ENCODE measurements at regions not wholly inside any gene's neighbourhood (a gene's known extent, or its start where the extent isn't known, plus 50 kb on each side); places are given as distances from the start of the nearest gene placed in this dataset.

GRCh38 chr5:104283136-104283535 is 720.5 kb upstream of the NUDT12 start (continued):
- no peak for TF ChIP-seq EZH2phosphoT487 (IDR thresholded peaks at IDR 0.05; ENCODE audit: borderline replicate concordance, low read depth)
- TF ChIP-seq GATA2 (CRISPR knock-in tag; IDR thresholded peaks at IDR 0.05) = no peak
- TF ChIP-seq TCF12 (IDR thresholded peaks at IDR 0.05) = no peak
- no peak for TF ChIP-seq MXI1 (IDR thresholded peaks at IDR 0.05; ENCODE audit: low read depth, low read length)
- TF ChIP-seq ZBTB33 (IDR thresholded peaks at IDR 0.05; ENCODE audit: borderline replicate concordance, low read depth) = no peak
- TF ChIP-seq IRF3 (IDR thresholded peaks at IDR 0.05; ENCODE audit: low read depth, low read length) = no peak
- TF ChIP-seq GABPA (IDR thresholded peaks at IDR 0.05; ENCODE audit: low read depth) = no peak

- ChIA-PET POLR2A (no interaction called here), CTCF (no interaction called here)
- Histone ChIP-seq H4K20me1 (ENCODE audit: insufficient read depth) (no peaks in the 10 kb centered on the region), H3K4me2 (no peak overlapping the region), H3K9me2 (no peaks in the 10 kb centered on the region), H3F3A (replicated peaks; ENCODE audit: insufficient read depth) (no peaks in the 10 kb centered on the region), H3K9ac (no peak overlapping the region), H3K79me2 (ENCODE audit: insufficient read depth) (no peaks in the 10 kb centered on the region), H3K4me1 (ENCODE audit: control insufficient read depth in 1 of 2, insufficient read depth in 2 of 2, low read depth in 1 of 2, low read length in 1 of 2) (no peaks in the 10 kb centered on the region), H3K27me3 (ENCODE audit: insufficient read depth) (no peaks in the 10 kb centered on the region), H3K4me3 (ENCODE audit: low read depth in 2 of 2, low read length in 1 of 2) (no peak overlapping the region), H2AFZ (ENCODE audit: low read depth) (no peak overlapping the region), H3K36me3 (replicated peaks in 1 of 2; ENCODE audit: control insufficient read depth in 1 of 2, insufficient read depth in 2 of 2, low read length in 1 of 2) (no peaks in the 10 kb centered on the region), H3K9me3 (no peaks in the 10 kb centered on the region), H3K27ac (ENCODE audit: low read depth in 2 of 2, low read length in 1 of 2) (no peak overlapping the region)
- 59% methylated on average over 2 of the region's 2 CpGs for WGBS (ENCODE audit: low lambda C conversion rate)
- no peak for DNase-seq
- no peak for TF ChIP-seq USF1 (IDR thresholded peaks at IDR 0.05; ENCODE audit: borderline replicate concordance, low read depth)
- TF ChIP-seq NRF1 (IDR thresholded peaks at IDR 0.05; ENCODE audit: low read depth, low read length) = no peak
- TF ChIP-seq USF2 (IDR thresholded peaks at IDR 0.05; ENCODE audit: borderline replicate concordance, low read depth, low read length) = no peak
- no peak for TF ChIP-seq FOXM1 (IDR thresholded peaks at IDR 0.05; ENCODE audit: low read depth)
- TF ChIP-seq TAF1 (IDR thresholded peaks at IDR 0.05; ENCODE audit: borderline replicate concordance, low read depth, low read length) = no peak
- TF ChIP-seq REST (IDR thresholded peaks at IDR 0.05; ENCODE audit: low read depth, low read length) = no peak
- TF ChIP-seq SMC3 (IDR thresholded peaks at IDR 0.05; ENCODE audit: low read depth, low read length) = no peak
- TF ChIP-seq JUND (IDR thresholded peaks at IDR 0.05) = no peak
- no peak for TF ChIP-seq GABPA (IDR thresholded peaks at IDR 0.05; ENCODE audit: low read depth)
- TF ChIP-seq ELF1 (IDR thresholded peaks at IDR 0.05) = no peak
- no peak for TF ChIP-seq EP300 (IDR thresholded peaks at IDR 0.05; ENCODE audit: borderline replicate concordance in 1 of 2, low read depth in 1 of 2, low read length in 1 of 2)
- no peak for TF ChIP-seq CHD2 (IDR thresholded peaks at IDR 0.05; ENCODE audit: low read length, partially characterized antibody)
- no peak for TF ChIP-seq MAX (IDR thresholded peaks at IDR 0.05; ENCODE audit: low read depth)
- no peak for TF ChIP-seq RXRA (IDR thresholded peaks at IDR 0.05; ENCODE audit: borderline replicate concordance, low read depth)
- TF ChIP-seq CTCF (IDR thresholded peaks at IDR 0.05) = no peak
- no peak for TF ChIP-seq RFX5 (IDR thresholded peaks at IDR 0.05; ENCODE audit: low read length)
Observed at GRCh38 chr5:104273725-104274124, 711.1 kb upstream of the NUDT12 start.
